Thymus (tissue), 11 donors: ENCODE measurements at regions not wholly inside any gene's neighbourhood (a gene's known extent, or its start where the extent isn't known, plus 50 kb on each side); places are given as distances from the start of the nearest gene placed in this dataset.

Experiments used
- DNase-seq, 9 donors: peaks; one replicate each; pipeline ENCODE4 v3.0.0-alpha.2; 2013; ENCODE audit warnings: low spot score in 9 of 9, low read depth in 6 of 9, missing footprints in 1 of 9
- H3K27ac ChIP-seq, 2 donors: one replicate each; pipeline ENCODE4 v1.5.1; 2013; ENCODE audit warnings: control low read depth in 1 of 2, low read depth in 1 of 2, low read length in 1 of 2, mild to moderate bottlenecking in 1 of 2, moderate library complexity in 1 of 2
- H3K27me3 ChIP-seq, 2 donors: one replicate each; pipeline ENCODE4 v1.5.1; 2013; ENCODE audit warnings: low read length in 1 of 2; ENCODE audit not compliant: control insufficient read depth in 2 of 2, insufficient read depth in 1 of 2
- H3K36me3 ChIP-seq, 2 donors: one replicate each; pipeline ENCODE4 v1.5.1; 2013; ENCODE audit warnings: low read length in 1 of 2, mild to moderate bottlenecking in 1 of 2, moderate library complexity in 1 of 2; ENCODE audit not compliant: control insufficient read depth in 2 of 2, insufficient read depth in 2 of 2
- H3K4me1 ChIP-seq, 2 donors: one replicate each; pipeline ENCODE4 v1.5.1; 2013; ENCODE audit warnings: low read length in 2 of 2; ENCODE audit not compliant: control insufficient read depth in 2 of 2, insufficient read depth in 2 of 2
- H3K4me3 ChIP-seq, 2 donors: one replicate each; pipeline ENCODE4 v1.5.1; 2013; ENCODE audit warnings: low read length in 2 of 2, control low read depth in 1 of 2, mild to moderate bottlenecking in 1 of 2
- H3K9me3 ChIP-seq, 2 donors: one replicate each; pipeline ENCODE4 v1.5.1; 2013; ENCODE audit warnings: low read length in 1 of 2, mild to moderate bottlenecking in 1 of 2; ENCODE audit not compliant: control insufficient read depth in 2 of 2, insufficient read depth in 1 of 2
- WGBS: extraction: QIAGEN DNeasy Blood & Tissue Kit; methylation state at CpG from one replicate; pipeline ENCODE4 v1.1.7; 2013; 5-methylcytosine and 5-hydroxymethylcytosine counted together
- donor health status: healthy.

- no peaks in the 10 kb centered on the region for H3K4me1 ChIP-seq
- WGBS = 97% methylated on average over 2 of the region's 2 CpGs
- H3K36me3 ChIP-seq = no peaks in the 10 kb centered on the region
- peaks cover 1 to 3% of the 10 kb centered on the region in 2 donors for H3K9me3 ChIP-seq
- no peak overlapping the region for H3K27ac ChIP-seq
- DNase-seq = no peak
- no peak overlapping the region for H3K4me3 ChIP-seq
- H3K27me3 ChIP-seq = no peaks in the 10 kb centered on the region
Observed at GRCh38 chr16:50485232-50485631, 63.0 kb upstream of the NKD1 start.

GRCh38 chr16:50482271-50482670 is 65.9 kb upstream of the NKD1 start:
- DNase-seq = no peak
- H3K4me1 ChIP-seq = no peaks in the 10 kb centered on the region
- H3K27ac ChIP-seq = no peak overlapping the region
- H3K9me3 ChIP-seq = peaks cover 1 to 6% of the 10 kb centered on the region in 2 donors
- 89% methylated on average over 5 of the region's 5 CpGs for WGBS
- H3K36me3 ChIP-seq = no peaks in the 10 kb centered on the region
- peaks cover 0 to 11% of the 10 kb centered on the region in 2 donors for H3K27me3 ChIP-seq
- no peak overlapping the region for H3K4me3 ChIP-seq

GRCh38 chr16:50480206-50480605 is 68.0 kb upstream of the NKD1 start:
- H3K9me3 ChIP-seq = peaks cover under 1 to 6% of the 10 kb centered on the region in 2 donors
- 89% methylated on average over 3 of the region's 3 CpGs for WGBS
- no peaks in the 10 kb centered on the region for H3K36me3 ChIP-seq
- H3K27me3 ChIP-seq = peaks cover 0 to 11% of the 10 kb centered on the region in 2 donors
- no peaks in the 10 kb centered on the region for H3K4me1 ChIP-seq
- no peak overlapping the region for H3K4me3 ChIP-seq
- no peak for DNase-seq
- no peak overlapping the region for H3K27ac ChIP-seq

GRCh38 chr16:50479771-50480170 is 68.4 kb upstream of the NKD1 start:
- no peaks in the 10 kb centered on the region for H3K4me1 ChIP-seq
- H3K36me3 ChIP-seq = no peaks in the 10 kb centered on the region
- no peak overlapping the region for H3K27ac ChIP-seq
- DNase-seq = no peak
- H3K9me3 ChIP-seq = peaks cover 0 to 6% of the 10 kb centered on the region in 2 donors
- 92% methylated on average over 5 of the region's 5 CpGs for WGBS
- H3K4me3 ChIP-seq = no peak overlapping the region
- peaks cover 0 to 11% of the 10 kb centered on the region in 2 donors for H3K27me3 ChIP-seq

- H3K4me3 ChIP-seq = no peak overlapping the region
- 68% methylated on average over 9 of the region's 9 CpGs for WGBS
- peaks cover 0 to 11% of the 10 kb centered on the region in 2 donors for H3K27me3 ChIP-seq
- peaks cover 0 to 6% of the 10 kb centered on the region in 2 donors for H3K4me1 ChIP-seq
- no peaks in the 10 kb centered on the region for H3K36me3 ChIP-seq
- H3K9me3 ChIP-seq = peaks cover 0 to 3% of the 10 kb centered on the region in 2 donors
- DNase-seq = peak in 1 of 9 donors; percentile 27
- no peak overlapping the region for H3K27ac ChIP-seq
Observed at GRCh38 chr16:50478773-50479149, 69.4 kb upstream of the NKD1 start.

- no peak for DNase-seq
- H3K36me3 ChIP-seq = no peaks in the 10 kb centered on the region
- 83% methylated on average over 21 of the region's 21 CpGs for WGBS
- peaks cover 0 to 3% of the 10 kb centered on the region in 2 donors for H3K9me3 ChIP-seq
- peaks cover 0 to 11% of the 10 kb centered on the region in 2 donors for H3K27me3 ChIP-seq
- no peak overlapping the region for H3K4me3 ChIP-seq
- peaks cover 4 to 11% of the 10 kb centered on the region in 2 donors for H3K4me1 ChIP-seq
- H3K27ac ChIP-seq = no peak overlapping the region
Observed at GRCh38 chr16:50478075-50478772, 70.0 kb upstream of the NKD1 start.

- 94% methylated on average over 14 of the region's 14 CpGs for WGBS
- peaks cover 0 to 11% of the 10 kb centered on the region in 2 donors for H3K27me3 ChIP-seq
Observed at GRCh38 chr16:50476486-50477255, 71.5 kb upstream of the NKD1 start.

GRCh38 chr16:50475170-50475569 is 73.0 kb upstream of the NKD1 start:
- Histone ChIP-seq H3K27ac (no peak overlapping the region), H3K4me1 (peaks cover 12 to 19% of the 10 kb centered on the region in 2 donors), H3K36me3 (no peaks in the 10 kb centered on the region), H3K27me3 (peaks cover 0 to 11% of the 10 kb centered on the region in 2 donors), H3K9me3 (peaks cover 0 to 3% of the 10 kb centered on the region in 2 donors), H3K4me3 (no peak overlapping the region)
- WGBS = 91% methylated on average over 3 of the region's 3 CpGs
- DNase-seq = no peak

More at GRCh38 chr16:50476486-50477255, 71.5 kb upstream of the NKD1 start:
- DNase-seq = no peak
- peaks cover 0 to 3% of the 10 kb centered on the region in 2 donors for H3K9me3 ChIP-seq
- peaks cover 12 to 19% of the 10 kb centered on the region in 2 donors for H3K4me1 ChIP-seq
- no peaks in the 10 kb centered on the region for H3K36me3 ChIP-seq
- no peak overlapping the region for H3K4me3 ChIP-seq
- no peak overlapping the region for H3K27ac ChIP-seq

- WGBS = 78% methylated on average over 2 of the region's 2 CpGs
- H3K4me3 ChIP-seq = no peak overlapping the region
- H3K27ac ChIP-seq = peak overlapping the region in 1 of 2 donors; percentile 91
- no peaks in the 10 kb centered on the region for H3K36me3 ChIP-seq
- H3K4me1 ChIP-seq = peaks cover 12 to 22% of the 10 kb centered on the region in 2 donors
- peak in 3 of 9 donors; percentile 36 to 64 (median 44) for DNase-seq
- peaks cover 0 to 21% of the 10 kb centered on the region in 2 donors for H3K27me3 ChIP-seq
- peaks cover 0 to 3% of the 10 kb centered on the region in 2 donors for H3K9me3 ChIP-seq
Observed at GRCh38 chr16:50474138-50474537, 74.1 kb upstream of the NKD1 start.
